Astrocyte (in vitro differentiated cells and primary cell): ENCODE measurements at regions not wholly inside any gene's neighbourhood (a gene's known extent, or its start where the extent isn't known, plus 50 kb on each side); places are given as distances from the start of the nearest gene placed in this dataset.

Source experiments
- DNase-seq: peaks from one replicate; pipeline ENCODE4 v3.0.0-alpha.2; 2010; ENCODE audit warnings: low read depth
- FAIRE-seq: peaks from 2 replicates; lab custom pipeline; 2011; peaks lifted over from hg19 to GRCh38; lab: Jason Lieb, UNC
- H2AFZ ChIP-seq: 2 replicates; pipeline ENCODE4 v1.6.0; 2012; ENCODE audit warnings: low read depth, low read length, inconsistent platforms
- H3K27ac ChIP-seq: 2 replicates; pipeline ENCODE4 v1.5.1; 2011; ENCODE audit warnings: low read depth, low read length, inconsistent platforms
- H3K27me3 ChIP-seq: 2 replicates; pipeline ENCODE4 v1.6.0; 2011; ENCODE audit warnings: low read length, inconsistent platforms; ENCODE audit not compliant: insufficient read depth
- H3K36me3 ChIP-seq: 2 replicates; pipeline ENCODE4 v1.5.1; 2011; ENCODE audit warnings: low read length, inconsistent platforms; ENCODE audit not compliant: insufficient read depth
- H3K4me1 ChIP-seq: 2 replicates; pipeline ENCODE4 v1.5.1; 2011; ENCODE audit warnings: low read length, inconsistent platforms; ENCODE audit not compliant: insufficient read depth
- H3K4me2 ChIP-seq: 2 replicates; pipeline ENCODE4 v1.6.0; 2012; ENCODE audit warnings: low read length, inconsistent platforms
- H3K4me3 ChIP-seq: 2 replicates; pipeline ENCODE4 v1.5.1; 2011; ENCODE audit warnings: low read depth, mild to moderate bottlenecking, low read length, inconsistent platforms; ENCODE audit not compliant: insufficient read depth
- H3K79me2 ChIP-seq: 2 replicates; pipeline ENCODE4 v1.6.0; 2012; ENCODE audit warnings: mild to moderate bottlenecking, low read length, inconsistent platforms; ENCODE audit not compliant: insufficient read depth
- H3K9ac ChIP-seq: 2 replicates; pipeline ENCODE4 v1.6.0; 2012; ENCODE audit warnings: mild to moderate bottlenecking, low read length, inconsistent platforms
- H3K9me3 ChIP-seq: 2 replicates; pipeline ENCODE4 v1.5.1; 2012; ENCODE audit warnings: low read depth, mild to moderate bottlenecking, low read length, inconsistent platforms; ENCODE audit not compliant: insufficient read depth
- H4K20me1 ChIP-seq: 2 replicates; pipeline ENCODE4 v1.6.0; 2012; ENCODE audit warnings: low read length, inconsistent platforms; ENCODE audit not compliant: insufficient read depth
- H3K27ac Mint-ChIP-seq: one replicate; pipeline ENCODE4 v1.8.0; 2021; ENCODE audit warnings: mild to moderate bottlenecking, mixed read lengths; ENCODE audit not compliant: unreplicated experiment
- H3K27me3 Mint-ChIP-seq: one replicate; pipeline ENCODE4 v1.8.0; 2021; ENCODE audit warnings: low read depth, mixed read lengths; ENCODE audit not compliant: unreplicated experiment
- H3K36me3 Mint-ChIP-seq: one replicate; pipeline ENCODE4 v1.8.0; 2021; ENCODE audit warnings: low read depth, mixed read lengths; ENCODE audit not compliant: unreplicated experiment
- H3K4me1 Mint-ChIP-seq: one replicate; pipeline ENCODE4 v1.8.0; 2021; ENCODE audit warnings: low read depth, mixed read lengths; ENCODE audit not compliant: unreplicated experiment
- H3K4me3 Mint-ChIP-seq: one replicate; pipeline ENCODE4 v1.8.0; 2021; ENCODE audit warnings: mild to moderate bottlenecking, moderate library complexity, mixed read lengths; ENCODE audit not compliant: unreplicated experiment
- H3K9me3 Mint-ChIP-seq: one replicate; pipeline ENCODE4 v1.8.0; 2021; ENCODE audit warnings: mild to moderate bottlenecking, mixed read lengths; ENCODE audit not compliant: unreplicated experiment
- CTCF ChIP-seq: IDR thresholded peaks from 2 replicates; pipeline ENCODE4 v1.5.1; 2011; ENCODE audit warnings: low read depth, mild to moderate bottlenecking, inconsistent platforms, low read length, moderate library complexity; ENCODE audit not compliant: insufficient read depth
- EZH2 ChIP-seq: IDR thresholded peaks from 2 replicates; pipeline ENCODE4 v1.6.1; 2012; ENCODE audit warnings: mild to moderate bottlenecking, low read length, inconsistent platforms; ENCODE audit not compliant: insufficient read depth

- peaks cover 4% of the 10 kb centered on the region for H3K9me3 Mint-ChIP-seq
- no peaks in the 10 kb centered on the region for H3K4me1 ChIP-seq
Measured at GRCh38 chr17:77864234-77865111, 94.0 kb upstream of the TNRC6C start.

GRCh38 chr17:77865112-77865611 is 93.3 kb upstream of the TNRC6C start:
- no peak for FAIRE-seq
- H3K9me3 ChIP-seq, result no peaks in the 10 kb centered on the region
- Mint-ChIP-seq H3K27ac (no peak overlapping the region), H3K4me3 (no peak overlapping the region), H3K27me3 (peaks cover 85% of the 10 kb centered on the region), H3K4me1 (no peaks in the 10 kb centered on the region), H3K36me3 (no peaks in the 10 kb centered on the region), H3K9me3 (peaks cover 4% of the 10 kb centered on the region)
- no peak overlapping the region for H3K4me2 ChIP-seq
- TF ChIP-seq CTCF, result no peak
- no peak for TF ChIP-seq EZH2
- H3K9ac ChIP-seq, result no peak overlapping the region
- H3K36me3 ChIP-seq, result no peaks in the 10 kb centered on the region
- H2AFZ ChIP-seq, result no peak overlapping the region
- H3K4me1 ChIP-seq, result no peaks in the 10 kb centered on the region
- no peak for DNase-seq
- H3K4me3 ChIP-seq, result no peak overlapping the region
- H3K27ac ChIP-seq, result no peak overlapping the region
- H3K79me2 ChIP-seq, result no peaks in the 10 kb centered on the region
- peaks cover 21% of the 10 kb centered on the region for H3K27me3 ChIP-seq
- no peaks in the 10 kb centered on the region for H4K20me1 ChIP-seq

More at GRCh38 chr17:77864234-77865111, 94.0 kb upstream of the TNRC6C start:
- H3K36me3 ChIP-seq, result no peaks in the 10 kb centered on the region
- H3K9me3 ChIP-seq, result no peaks in the 10 kb centered on the region
- DNase-seq, result no peak
- H3K27ac Mint-ChIP-seq, result no peak overlapping the region
- H3K79me2 ChIP-seq, result no peaks in the 10 kb centered on the region
- no peaks in the 10 kb centered on the region for H3K36me3 Mint-ChIP-seq
- peaks cover 19% of the 10 kb centered on the region for H3K27me3 ChIP-seq
- no peaks in the 10 kb centered on the region for H3K4me1 Mint-ChIP-seq
- no peak overlapping the region for H2AFZ ChIP-seq
- no peaks in the 10 kb centered on the region for H4K20me1 ChIP-seq
- H3K9ac ChIP-seq, result no peak overlapping the region
- H3K4me2 ChIP-seq, result no peak overlapping the region
- no peak overlapping the region for H3K4me3 ChIP-seq
- TF ChIP-seq CTCF (no peak), EZH2 (no peak)
- no peak for FAIRE-seq
- H3K27me3 Mint-ChIP-seq, result peaks cover 85% of the 10 kb centered on the region
- no peak overlapping the region for H3K27ac ChIP-seq
- no peak overlapping the region for H3K4me3 Mint-ChIP-seq

- no peaks in the 10 kb centered on the region for H3K36me3 Mint-ChIP-seq
- H3K9me3 Mint-ChIP-seq, result peaks cover 4% of the 10 kb centered on the region
- no peak overlapping the region for H3K4me3 ChIP-seq
- no peak overlapping the region for H3K4me3 Mint-ChIP-seq
- no peaks in the 10 kb centered on the region for H3K79me2 ChIP-seq
- no peak for DNase-seq
- H3K4me2 ChIP-seq, result no peak overlapping the region
- H3K9ac ChIP-seq, result no peak overlapping the region
- no peaks in the 10 kb centered on the region for H3K9me3 ChIP-seq
- no peak overlapping the region for H3K27ac ChIP-seq
- H3K27ac Mint-ChIP-seq, result no peak overlapping the region
- peaks cover 16% of the 10 kb centered on the region for H3K27me3 ChIP-seq
- H3K4me1 Mint-ChIP-seq, result no peaks in the 10 kb centered on the region
- no peaks in the 10 kb centered on the region for H4K20me1 ChIP-seq
- no peak overlapping the region for H2AFZ ChIP-seq
- H3K36me3 ChIP-seq, result no peaks in the 10 kb centered on the region
- TF ChIP-seq CTCF, result no peak
- TF ChIP-seq EZH2, result no peak
- no peaks in the 10 kb centered on the region for H3K4me1 ChIP-seq
- H3K27me3 Mint-ChIP-seq, result peaks cover 82% of the 10 kb centered on the region
- FAIRE-seq, result no peak
Measured at GRCh38 chr17:77865716-77866115, 92.8 kb upstream of the TNRC6C start.
